Right lobe of liver (tissue), 6 donors: ENCODE measurements at regions not wholly inside any gene's neighbourhood (a gene's known extent, or its start where the extent isn't known, plus 50 kb on each side); places are given as distances from the start of the nearest gene placed in this dataset.
"Not testable (repeated sequence)": the region's sequence is repeated elsewhere in the genome, so short reads cannot be mapped to it uniquely, and the experiment has no call there.

Source experiments
- ATAC-seq, 4 donors: fragments of 200-7000 bp; cut with Tn5 transposase; one replicate each; pipeline ENCODE4 v1.9.1; 2020; ENCODE audit warnings: mild to moderate bottlenecking in 4 of 4, moderate library complexity in 4 of 4
- DNase-seq, 3 donors: peaks; one replicate each; pipeline ENCODE4 v3.0.0-alpha.2; 2020
- H3K27ac ChIP-seq, 3 donors: fragments of 200-600 bp; one replicate each; pipeline ENCODE4 v1.8.0; 2022
- H3K27me3 ChIP-seq, 2 donors: fragments of 200-600 bp; one replicate each; pipeline ENCODE4 v1.8.0; 2022
- H3K36me3 ChIP-seq, 4 donors: fragments of 200-600 bp; sonication (generic) in 1 of 4; one replicate each; pipeline versions ENCODE4 v1.5.1 to v1.8.0; 2017 to 2022; ENCODE audit warnings: control low read depth in 1 of 4
- H3K4me1 ChIP-seq, 4 donors: fragments of 200-600 bp; sonication (generic) in 1 of 4; one replicate each; pipeline versions ENCODE4 v1.5.1 to v1.8.0; 2017 to 2022; ENCODE audit warnings: control low read depth in 1 of 4
- H3K4me3 ChIP-seq, 3 donors: fragments of 200-600 bp; one replicate each; pipeline ENCODE4 v1.8.0; 2022
- H3K9me3 ChIP-seq, 4 donors: fragments of 200-600 bp; sonication (generic) in 1 of 4; one replicate each; pipeline versions ENCODE4 v1.5.1 to v1.8.0; 2017 to 2022; ENCODE audit warnings: control low read depth in 1 of 4
- WGBS: methylation state at CpG from one replicate; pipeline ENCODE4 v1.1.6; 2018; ENCODE audit warnings: low coverage, low lambda C conversion rate; ENCODE audit not compliant: insufficient coverage; ENCODE audit errors: missing lambda C conversion rate; 5-methylcytosine and 5-hydroxymethylcytosine counted together
- intact Hi-C, 2 donors: fragments of 100-400 bp; cut with DNase I; formaldehyde crosslinking; loops; one replicate each; pipeline versions ENCODE4 v1.11.2 to v1.14.1; 2022
- donor health status: DM: no; HTN: yes; CAD: no.
- donor health status: DM: no; HTN: no; CAD: no.
- donor health status: DM: no; HTN: no; CAD: no.
- donor health status: DM: no; HTN: yes; CAD: no.
- donor health status: DM: no; HTN: yes; CAD: no.

DNA sequence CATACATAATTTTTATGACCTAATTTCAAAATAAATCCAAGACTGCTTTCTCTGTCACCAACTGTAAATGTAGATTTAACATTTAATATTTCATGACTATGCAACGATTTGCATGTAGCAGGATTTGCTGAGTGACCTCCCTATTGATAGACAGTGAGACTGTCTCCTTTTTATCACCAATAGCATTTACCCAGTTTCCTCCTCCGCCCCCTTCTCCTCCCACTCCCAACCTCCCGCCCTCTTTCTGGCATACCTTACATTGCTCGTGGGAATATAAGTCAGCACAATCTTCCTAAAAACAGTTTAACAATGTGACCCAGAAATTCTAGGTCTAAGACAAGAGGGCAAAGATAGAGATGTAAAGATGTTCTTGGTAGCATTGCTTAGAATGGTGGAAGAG, 55.1 kb upstream of the NOMO2 start:
- H3K27me3 ChIP-seq, intact Hi-C loops, H3K27ac ChIP-seq, H3K4me3 ChIP-seq, DNase-seq, H3K4me1 ChIP-seq, ATAC-seq, H3K9me3 ChIP-seq, H3K36me3 ChIP-seq: not testable (repeated sequence)
- WGBS = 40% methylated on average over 4 of the region's 4 CpGs

DNA sequence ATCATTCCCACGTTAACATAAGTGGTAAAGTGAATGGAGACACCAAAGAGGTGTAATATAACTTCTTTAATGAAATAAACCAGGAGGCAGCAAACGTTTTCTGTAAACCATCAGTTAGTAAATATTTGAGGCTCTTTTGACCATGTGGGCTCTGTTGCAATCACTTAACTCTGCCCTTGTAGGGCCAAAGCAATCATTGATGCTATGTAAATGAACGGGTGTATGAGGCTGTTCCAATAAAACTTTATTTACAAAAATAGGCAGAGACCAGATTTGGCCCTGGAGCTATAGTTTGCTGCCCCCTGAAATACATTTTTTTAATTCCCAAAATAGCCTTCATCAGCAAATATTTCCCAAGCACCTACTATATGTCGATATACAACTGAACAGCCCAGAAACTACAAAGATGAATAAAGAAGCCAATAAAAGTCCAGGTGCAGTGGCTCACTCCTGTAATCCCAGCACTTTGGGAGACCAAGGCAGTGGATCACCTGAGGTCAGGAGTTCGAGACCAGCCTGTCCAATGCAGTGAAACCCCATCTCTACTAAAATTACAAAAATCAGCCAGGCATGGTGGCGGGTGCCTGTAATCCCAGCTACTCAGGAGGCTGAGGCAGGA, 54.3 kb upstream of the NOMO2 start:
- H3K36me3 ChIP-seq, DNase-seq, H3K9me3 ChIP-seq, H3K27me3 ChIP-seq, intact Hi-C loops, ATAC-seq, H3K4me1 ChIP-seq, H3K4me3 ChIP-seq, H3K27ac ChIP-seq: not testable (repeated sequence)
- 30% methylated on average over 4 of the region's 6 CpGs for WGBS
